Stimulated activated effector memory CD8-positive, alpha-beta T cell treated with anti-CD3 and anti-CD28 coated beads, Interleukin-12 subunit alpha, Interleukin-12 subunit beta, amount 100 ng/mL, for 72 hours (primary cell): ENCODE measurements at regions not wholly inside any gene's neighbourhood (a gene's known extent, or its start where the extent isn't known, plus 50 kb on each side); places are given as distances from the start of the nearest gene placed in this dataset.
"Not testable (repeated sequence)": the region's sequence is repeated elsewhere in the genome, so short reads cannot be mapped to it uniquely, and the experiment has no call there.

ENCODE experiments used
- ATAC-seq: fragments of 150-1000 bp; cut with Tn5 transposase; 2 replicates; pipeline ENCODE4 v1.10.0; 2021
- DNase-seq, 2 donors: peaks; one replicate each; pipeline ENCODE4 v3.0.0; 2021 to 2022; ENCODE audit warnings: low spot score in 2 of 2
- H3K27ac Mint-ChIP-seq: one replicate; pipeline ENCODE4 v1.8.0; 2022; ENCODE audit warnings: mild to moderate bottlenecking, mixed read lengths
- H3K36me3 Mint-ChIP-seq: one replicate; pipeline ENCODE4 v1.8.0; 2022; ENCODE audit warnings: mild to moderate bottlenecking, mixed read lengths
- H3K4me1 Mint-ChIP-seq: one replicate; pipeline ENCODE4 v1.8.0; 2022; ENCODE audit warnings: mixed read lengths
- H3K4me3 Mint-ChIP-seq: one replicate; pipeline ENCODE4 v1.8.0; 2022; ENCODE audit warnings: mild to moderate bottlenecking, mixed read lengths
- H3K9me3 Mint-ChIP-seq: one replicate; pipeline ENCODE4 v1.8.0; 2022; ENCODE audit warnings: mixed read lengths

DNA sequence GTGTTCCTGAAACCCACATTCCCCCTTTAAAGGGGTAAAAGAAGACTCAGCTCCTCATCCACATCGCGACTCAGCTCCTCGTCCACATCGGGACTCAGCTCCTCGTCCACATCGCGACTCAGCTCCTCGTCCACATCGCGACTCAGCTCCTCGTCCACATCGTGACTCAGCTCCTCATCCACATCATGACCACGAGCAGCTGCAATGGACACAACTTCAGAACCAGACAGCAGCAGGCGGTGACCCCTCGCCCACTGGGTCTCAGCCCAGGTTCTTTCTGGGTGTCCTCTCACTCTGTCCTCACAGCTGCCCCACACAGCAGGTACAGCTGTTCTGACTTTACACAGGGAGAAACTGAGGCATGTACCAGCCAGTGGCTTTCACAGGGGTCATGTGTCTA, 163.5 kb upstream of the SALL3 start:
- no peak for DNase-seq
- no peaks in the 10 kb centered on the region for H3K36me3 Mint-ChIP-seq
- no peaks in the 10 kb centered on the region for H3K9me3 Mint-ChIP-seq

DNA sequence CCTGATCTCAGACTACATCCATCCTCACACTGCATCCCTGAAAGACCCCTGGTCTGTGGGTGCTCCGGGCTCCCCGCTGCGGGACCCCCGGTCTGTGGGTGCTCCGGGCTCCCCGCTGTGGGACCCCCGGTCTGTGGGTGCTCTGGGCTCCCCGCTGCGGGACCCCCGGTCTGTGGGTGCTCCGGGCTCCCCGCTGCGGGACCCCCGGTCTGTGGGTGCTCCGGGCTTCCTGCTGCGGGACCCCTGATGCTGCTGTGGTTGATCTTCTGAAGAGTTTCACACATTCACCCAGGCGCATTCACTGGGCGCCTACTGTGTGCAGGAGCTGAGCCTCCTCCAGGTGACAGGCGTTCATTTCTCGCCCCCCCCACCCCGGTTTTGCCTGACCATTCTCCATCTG, 162.7 kb upstream of the SALL3 start:
- ATAC-seq (no peak), DNase-seq (no peak)
- H3K4me1 Mint-ChIP-seq: no peaks in the 10 kb centered on the region
- no peaks in the 10 kb centered on the region for H3K36me3 Mint-ChIP-seq
- H3K9me3 Mint-ChIP-seq: no peaks in the 10 kb centered on the region
- H3K4me3 Mint-ChIP-seq: no peak overlapping the region
- H3K27ac Mint-ChIP-seq: no peak overlapping the region

More for the DNA sequence above, 163.5 kb upstream of the SALL3 start:
- H3K27ac Mint-ChIP-seq: no peak overlapping the region
- no peak overlapping the region for H3K4me3 Mint-ChIP-seq
- ATAC-seq: no peak
- no peaks in the 10 kb centered on the region for H3K4me1 Mint-ChIP-seq

DNA sequence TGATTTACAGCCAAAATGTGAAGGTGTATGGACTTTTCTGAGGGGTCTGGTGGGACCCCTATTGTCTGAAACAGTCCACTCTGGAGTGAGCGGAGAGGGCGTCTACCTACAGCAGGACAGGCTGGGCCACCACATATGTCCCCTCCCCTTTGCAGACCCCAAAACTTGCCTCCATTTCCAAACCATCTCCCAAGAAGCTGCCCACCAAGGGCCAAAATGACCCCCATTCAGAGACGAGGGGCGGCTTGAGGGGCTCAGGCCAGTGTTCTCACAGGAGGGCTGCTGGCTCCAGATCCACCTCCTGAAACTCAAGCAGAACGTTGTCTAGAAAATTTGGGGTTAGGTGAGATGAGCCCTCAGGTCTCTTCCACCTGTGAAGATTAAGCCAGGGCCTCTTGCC, 161.1 kb upstream of the SALL3 start:
- DNase-seq (no peak), ATAC-seq (no peak)
- H3K4me3 Mint-ChIP-seq: no peak overlapping the region
- H3K36me3 Mint-ChIP-seq: no peaks in the 10 kb centered on the region
- H3K9me3 Mint-ChIP-seq: no peaks in the 10 kb centered on the region
- H3K4me1 Mint-ChIP-seq: no peaks in the 10 kb centered on the region
- H3K27ac Mint-ChIP-seq: no peak overlapping the region

DNA sequence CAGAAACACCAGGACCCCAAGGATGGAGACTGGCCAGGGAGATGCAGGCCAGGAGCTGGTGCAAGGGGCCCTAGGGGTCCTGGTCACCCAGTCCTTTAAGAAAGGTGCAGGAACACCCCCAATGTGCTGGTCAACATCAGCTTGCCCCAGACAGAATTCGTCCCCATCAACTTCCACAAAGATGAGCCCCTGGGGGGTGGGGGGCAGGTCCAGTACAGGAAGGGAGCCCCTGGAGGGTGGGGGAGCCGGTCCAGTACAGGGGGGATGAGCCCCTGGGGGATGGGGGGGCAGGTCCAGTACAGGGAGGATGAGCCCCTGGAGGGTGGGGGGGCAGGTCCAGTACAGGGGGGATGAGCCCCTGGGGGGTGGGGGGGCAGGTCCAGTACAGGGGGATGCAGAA, 160.7 kb upstream of the SALL3 start:
- DNase-seq: no peak
- Mint-ChIP-seq H3K36me3 (no peaks in the 10 kb centered on the region), H3K9me3 (no peaks in the 10 kb centered on the region), H3K4me1 (no peaks in the 10 kb centered on the region), H3K4me3 (no peak overlapping the region), H3K27ac (no peak overlapping the region)
- ATAC-seq: no peak

DNA sequence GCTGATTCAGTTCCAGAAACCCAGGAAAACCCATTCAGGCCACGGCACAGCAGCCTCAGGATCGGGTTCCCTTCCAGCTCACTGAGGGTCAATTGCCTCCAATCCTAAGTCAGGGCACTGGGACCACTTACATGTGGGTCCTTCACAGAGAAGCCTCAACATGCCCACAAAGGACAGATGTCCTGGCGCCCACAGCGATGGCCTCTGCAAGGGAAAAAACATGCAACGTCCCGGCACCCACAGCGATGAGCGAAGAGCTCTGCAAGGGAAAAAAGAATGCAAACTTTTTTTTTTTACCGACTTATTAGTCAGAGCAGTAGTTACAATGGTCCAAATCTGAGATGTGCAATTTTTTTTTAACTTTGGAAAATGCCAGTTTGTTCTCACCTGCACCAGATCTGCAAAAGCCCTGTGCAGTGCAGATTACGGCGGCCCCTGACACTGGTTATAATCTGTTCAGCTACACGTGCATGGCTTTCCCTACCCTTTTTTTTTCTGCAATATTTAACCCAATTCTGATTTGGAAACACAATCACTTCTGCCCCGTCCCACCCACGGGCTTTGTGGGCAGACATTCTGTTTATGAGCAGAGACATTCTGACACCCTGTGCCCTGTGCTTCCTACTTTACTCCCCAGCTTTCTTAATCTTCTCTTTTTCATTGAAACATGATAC, 159.3 kb upstream of the SALL3 start:
- Mint-ChIP-seq H3K27ac (no peak overlapping the region), H3K4me1 (peaks cover 2% of the 10 kb centered on the region), H3K4me3 (no peak overlapping the region), H3K36me3 (no peaks in the 10 kb centered on the region), H3K9me3 (no peaks in the 10 kb centered on the region)
- DNase-seq: no peak
- ATAC-seq: no peak

DNA sequence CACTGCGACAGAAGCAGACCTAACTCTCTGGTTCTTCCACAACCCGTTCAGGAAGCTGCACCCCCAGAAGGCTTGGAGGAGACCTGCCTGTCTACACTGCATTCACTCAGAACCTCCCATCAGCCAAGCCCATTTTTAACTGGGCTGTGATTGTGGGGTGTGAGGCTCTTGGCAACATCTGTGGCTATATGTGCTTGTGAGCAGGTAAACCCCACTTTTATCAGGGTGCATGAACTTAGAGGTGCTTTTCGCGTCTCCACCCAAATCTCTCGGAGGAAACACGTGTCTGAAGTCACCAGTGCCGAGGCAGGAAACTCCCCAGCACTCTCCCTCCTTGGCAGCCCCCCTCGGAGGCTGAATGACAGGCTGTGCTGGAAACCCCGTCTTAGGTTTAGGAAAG, 158.2 kb upstream of the SALL3 start:
- H3K4me3 Mint-ChIP-seq: no peak overlapping the region
- peaks cover 8% of the 10 kb centered on the region for H3K4me1 Mint-ChIP-seq
- ATAC-seq (no peak), DNase-seq (no peak)
- no peaks in the 10 kb centered on the region for H3K9me3 Mint-ChIP-seq
- no peaks in the 10 kb centered on the region for H3K36me3 Mint-ChIP-seq
- H3K27ac Mint-ChIP-seq: no peak overlapping the region

DNA sequence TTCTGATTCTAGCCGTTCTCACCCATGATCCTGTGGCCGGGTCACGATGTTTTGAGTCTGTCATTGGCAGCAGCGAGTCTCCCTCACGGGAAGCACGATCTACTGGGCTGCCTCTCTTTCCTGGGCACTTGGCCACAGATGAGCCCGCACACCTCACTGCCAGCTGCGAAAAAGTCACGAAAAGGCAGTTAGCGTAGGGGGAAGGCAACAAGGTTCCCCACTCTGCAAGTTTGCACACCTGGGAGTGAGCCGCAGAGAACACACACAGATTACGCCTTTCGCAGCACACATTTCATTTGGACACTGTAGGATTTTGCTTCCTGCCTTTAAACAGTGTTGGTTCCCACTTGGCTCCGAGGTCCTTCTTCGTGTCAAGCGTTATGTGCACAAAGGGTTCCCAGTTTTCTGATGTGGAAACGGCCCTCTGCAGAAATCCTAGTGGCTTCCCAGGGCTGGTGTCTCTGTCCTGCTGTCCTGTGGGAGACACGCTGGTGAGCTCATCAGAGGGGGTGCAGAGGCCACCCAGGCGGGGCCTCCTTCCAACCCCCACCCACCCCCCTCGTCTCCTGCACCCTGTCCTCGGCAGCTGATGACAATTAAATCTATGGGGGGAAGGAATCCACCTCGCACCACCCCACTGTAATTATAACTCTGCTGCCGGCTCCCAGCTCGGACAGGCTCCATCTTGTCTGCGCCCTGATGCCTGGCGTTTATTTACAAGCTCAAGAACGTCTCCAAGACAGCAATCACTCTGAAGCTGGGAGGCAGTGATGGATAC, 157.3 kb upstream of the SALL3 start:
- no peak overlapping the region for H3K4me3 Mint-ChIP-seq
- no peaks in the 10 kb centered on the region for H3K36me3 Mint-ChIP-seq
- H3K4me1 Mint-ChIP-seq: peaks cover 8% of the 10 kb centered on the region
- H3K9me3 Mint-ChIP-seq: no peaks in the 10 kb centered on the region
- ATAC-seq: no peak
- no peak overlapping the region for H3K27ac Mint-ChIP-seq
- DNase-seq: no peak

DNA sequence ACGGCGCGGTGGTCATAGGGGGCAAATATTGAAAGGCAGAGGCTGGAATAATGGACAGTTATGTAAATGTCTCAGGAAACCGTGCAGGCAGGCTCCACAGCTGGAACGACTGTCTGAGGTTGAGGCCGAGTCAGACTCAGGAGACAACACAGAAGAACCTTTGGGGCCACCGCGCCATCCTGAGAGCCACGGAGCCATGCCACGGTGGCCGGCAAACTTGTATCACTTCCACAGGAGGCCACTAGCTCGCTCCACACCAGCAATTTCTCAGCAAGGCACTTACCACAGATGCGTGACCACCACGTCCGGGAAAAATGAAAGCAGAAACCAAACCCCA, 156.7 kb upstream of the SALL3 start:
- no peak for DNase-seq
- Mint-ChIP-seq H3K36me3 (no peaks in the 10 kb centered on the region), H3K4me3 (no peak overlapping the region), H3K9me3 (no peaks in the 10 kb centered on the region), H3K27ac (no peak overlapping the region), H3K4me1 (peaks cover 8% of the 10 kb centered on the region)
- no peak for ATAC-seq

DNA sequence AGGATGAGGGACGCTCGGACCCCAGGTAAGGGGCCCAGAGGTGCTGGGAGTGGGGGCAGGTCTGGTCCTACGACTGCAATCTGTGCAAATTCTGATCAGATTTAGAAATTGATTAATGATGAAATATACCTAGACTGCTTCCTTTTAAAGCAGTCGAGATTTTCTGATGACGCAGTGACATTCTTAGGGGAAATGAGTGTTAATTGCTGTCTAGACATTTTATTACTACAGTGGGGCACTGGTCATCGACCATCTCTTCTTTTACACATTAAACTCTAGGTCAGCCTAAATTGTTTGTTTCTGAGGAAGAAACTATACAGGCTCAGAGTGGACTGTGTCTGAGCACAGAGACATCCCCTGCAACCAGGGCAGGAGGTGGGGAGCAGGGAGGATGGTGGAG, 154.4 kb upstream of the SALL3 start:
- Mint-ChIP-seq H3K4me1 (peaks cover 8% of the 10 kb centered on the region), H3K9me3 (no peaks in the 10 kb centered on the region), H3K36me3 (no peaks in the 10 kb centered on the region), H3K4me3 (no peak overlapping the region), H3K27ac (no peak overlapping the region)
- DNase-seq (no peak), ATAC-seq (no peak)

DNA sequence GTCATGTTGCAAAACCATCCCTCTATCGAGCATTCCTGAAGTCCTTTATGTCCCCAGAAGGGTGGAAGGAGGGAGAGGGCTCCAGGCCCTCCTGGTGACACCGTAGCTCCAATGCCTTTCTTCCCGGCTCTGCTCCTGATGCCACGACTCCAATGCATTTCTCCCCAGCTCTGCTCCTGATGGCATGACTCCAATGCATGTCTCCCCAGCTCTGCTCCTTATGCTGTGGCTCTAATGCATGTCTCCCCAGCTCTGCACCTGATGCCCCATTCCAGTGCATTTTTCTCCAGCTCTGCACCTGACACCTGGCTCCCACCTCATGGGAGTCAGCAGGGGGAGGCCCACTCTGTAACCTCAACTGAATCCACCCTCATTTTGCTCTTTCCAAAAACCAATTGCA, 153.0 kb upstream of the SALL3 start:
- no peak for ATAC-seq
- no peaks in the 10 kb centered on the region for H3K36me3 Mint-ChIP-seq
- no peak for DNase-seq
- no peak overlapping the region for H3K4me3 Mint-ChIP-seq
- peaks cover 8% of the 10 kb centered on the region for H3K4me1 Mint-ChIP-seq
- H3K9me3 Mint-ChIP-seq: no peaks in the 10 kb centered on the region
- H3K27ac Mint-ChIP-seq: no peak overlapping the region

DNA sequence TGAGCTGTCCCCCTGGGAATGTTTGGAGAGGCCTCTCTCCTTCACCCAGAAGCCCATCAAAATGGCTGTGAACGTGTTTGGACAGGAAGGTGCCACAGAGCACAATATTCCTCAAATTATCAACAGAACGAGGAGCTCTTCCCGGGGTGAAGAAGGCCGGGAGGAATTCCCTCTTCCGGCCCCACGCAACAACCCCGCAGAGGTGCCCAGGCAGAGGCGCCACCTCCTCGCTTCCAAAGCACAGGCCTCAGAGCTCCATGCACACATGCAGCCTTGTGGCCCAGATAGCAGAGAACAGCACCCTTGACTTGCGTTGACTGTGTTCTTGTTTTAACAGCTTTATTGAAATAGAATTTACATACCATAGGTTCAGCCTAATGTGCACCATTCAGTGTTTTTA, 152.5 kb upstream of the SALL3 start:
- no peak overlapping the region for H3K27ac Mint-ChIP-seq
- H3K4me1 Mint-ChIP-seq: peaks cover 8% of the 10 kb centered on the region
- DNase-seq: no peak
- no peak for ATAC-seq
- H3K36me3 Mint-ChIP-seq: no peaks in the 10 kb centered on the region
- H3K4me3 Mint-ChIP-seq: no peak overlapping the region
- H3K9me3 Mint-ChIP-seq: no peaks in the 10 kb centered on the region

DNA sequence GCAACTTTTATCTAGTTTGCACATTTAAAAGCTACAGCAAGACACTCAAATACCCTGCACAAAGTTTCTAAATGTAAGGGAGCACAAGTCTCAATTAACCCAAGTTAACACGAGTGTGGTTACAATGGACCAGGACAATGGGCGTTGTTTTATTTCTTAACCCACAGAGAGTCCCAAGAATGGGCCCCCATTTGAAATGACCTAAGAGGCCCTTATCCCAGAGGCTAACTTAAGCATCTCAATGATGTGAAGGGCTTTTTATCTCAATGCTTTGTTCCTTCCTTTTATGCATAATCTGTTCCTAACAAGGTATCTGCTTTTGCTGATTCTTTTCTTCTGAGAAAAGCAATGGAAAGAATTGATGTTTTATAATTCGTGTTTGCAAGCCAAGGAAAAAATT, 151.5 kb upstream of the SALL3 start:
- Mint-ChIP-seq H3K4me1 (peaks cover 8% of the 10 kb centered on the region), H3K27ac (no peak overlapping the region), H3K9me3 (no peaks in the 10 kb centered on the region), H3K36me3 (no peaks in the 10 kb centered on the region), H3K4me3 (no peak overlapping the region)
- ATAC-seq (no peak), DNase-seq (no peak)

DNA sequence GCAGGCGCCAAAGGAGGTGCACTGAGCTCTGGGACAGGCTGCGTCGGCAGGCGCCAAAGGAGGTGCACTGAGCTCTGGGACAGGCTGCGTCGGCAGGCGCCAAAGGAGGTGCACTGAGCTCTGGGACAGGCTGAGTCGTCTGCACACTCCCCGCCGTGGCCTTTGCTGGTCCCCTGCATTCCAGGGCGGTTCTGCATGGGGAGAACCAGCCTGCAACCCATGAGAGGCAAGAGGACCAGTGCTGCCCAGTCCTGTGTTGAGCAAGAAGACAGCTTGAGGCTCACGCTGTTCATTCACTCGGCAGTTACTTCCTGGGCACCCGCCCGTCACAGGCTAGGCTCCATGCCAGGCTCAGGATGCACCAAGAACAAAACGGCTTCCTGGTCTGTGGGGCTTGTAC, 150.6 kb upstream of the SALL3 start:
- H3K4me3 Mint-ChIP-seq, H3K4me1 Mint-ChIP-seq, H3K9me3 Mint-ChIP-seq, H3K27ac Mint-ChIP-seq, DNase-seq, H3K36me3 Mint-ChIP-seq, ATAC-seq: not testable (repeated sequence)

DNA sequence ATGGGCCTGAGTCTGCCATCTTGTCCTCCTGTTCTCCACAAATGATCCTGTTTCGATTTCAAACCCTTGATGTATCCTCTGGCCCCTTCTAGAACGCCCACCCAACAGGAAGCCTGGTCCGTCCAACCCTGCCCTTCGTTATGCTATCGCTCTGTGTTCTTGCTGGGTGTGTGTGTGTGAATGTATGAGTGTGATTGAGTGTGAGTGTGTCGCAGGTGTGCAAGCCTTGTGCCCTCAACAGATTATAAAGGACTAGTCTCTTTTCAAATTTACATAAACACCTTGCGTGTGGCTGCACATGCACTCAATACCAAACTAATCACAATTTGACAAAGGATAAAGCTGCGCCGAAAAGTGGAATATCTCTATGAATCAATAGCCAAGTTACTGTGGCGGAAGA, 149.5 kb upstream of the SALL3 start:
- H3K4me3 Mint-ChIP-seq: no peak overlapping the region
- H3K27ac Mint-ChIP-seq: no peak overlapping the region
- ATAC-seq (no peak), DNase-seq (no peak)
- H3K36me3 Mint-ChIP-seq: no peaks in the 10 kb centered on the region
- H3K4me1 Mint-ChIP-seq: peaks cover 8% of the 10 kb centered on the region
- H3K9me3 Mint-ChIP-seq: no peaks in the 10 kb centered on the region

DNA sequence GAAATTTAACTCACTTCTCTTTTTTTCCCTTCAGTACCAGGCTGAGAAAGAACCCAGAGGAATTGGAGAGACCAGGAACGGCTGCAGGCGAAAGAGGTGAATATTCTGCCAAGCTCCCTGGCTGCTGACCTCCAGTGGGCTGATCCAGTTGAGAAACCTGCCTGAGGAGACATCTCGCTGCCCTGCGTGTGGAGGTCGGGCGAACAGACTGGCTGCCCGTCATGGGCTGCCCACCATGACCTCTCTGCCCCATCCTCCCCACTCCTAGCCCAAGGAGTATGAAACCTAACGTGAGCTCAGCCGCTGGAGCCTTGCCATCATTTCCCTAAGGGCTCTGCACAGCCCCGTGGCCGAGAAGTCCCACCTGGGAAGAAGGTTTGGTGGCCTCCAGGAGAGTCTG, 148.8 kb upstream of the SALL3 start:
- H3K36me3 Mint-ChIP-seq: no peaks in the 10 kb centered on the region

DNA sequence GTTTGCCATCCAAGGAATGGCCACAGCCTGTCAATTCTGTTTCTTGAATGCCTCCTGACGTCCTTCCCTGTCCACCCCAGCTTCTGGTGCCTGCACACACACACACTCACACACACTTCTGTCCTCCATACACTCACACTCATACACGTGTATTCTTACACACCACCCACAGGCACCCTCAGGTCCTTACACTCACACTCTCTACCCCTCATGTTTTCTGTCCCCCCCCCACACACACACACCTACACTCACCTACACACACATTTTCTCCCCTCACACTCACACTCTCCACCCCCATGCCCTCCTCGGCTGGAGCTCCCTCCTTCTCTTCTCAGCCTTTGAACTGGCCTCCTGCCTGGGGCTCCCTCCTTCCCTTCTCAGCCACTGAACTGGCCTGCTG, 148.0 kb upstream of the SALL3 start:
- Mint-ChIP-seq H3K36me3 (no peaks in the 10 kb centered on the region), H3K4me1 (no peaks in the 10 kb centered on the region), H3K27ac (no peak overlapping the region), H3K4me3 (no peak overlapping the region), H3K9me3 (no peaks in the 10 kb centered on the region)
- ATAC-seq: no peak
- DNase-seq: no peak

More for the DNA sequence above, 148.8 kb upstream of the SALL3 start:
- Mint-ChIP-seq H3K4me1 (peaks cover 1% of the 10 kb centered on the region), H3K27ac (no peak overlapping the region), H3K9me3 (no peaks in the 10 kb centered on the region), H3K4me3 (no peak overlapping the region)
- DNase-seq (no peak), ATAC-seq (no peak)
